GM12891 (cell line): ENCODE measurements at regions not wholly inside any gene's neighbourhood (a gene's known extent, or its start where the extent isn't known, plus 50 kb on each side); places are given as distances from the start of the nearest gene placed in this dataset.

Experiments used
- PAX5 ChIP-seq: IDR thresholded peaks from 2 replicates; pipeline ENCODE4 v1.6.1; 2011; ENCODE audit warnings: low read length, moderate library complexity, mild to moderate bottlenecking; ENCODE audit not compliant: insufficient read depth, severe bottlenecking
- POLR2A ChIP-seq: IDR thresholded peaks from 2 replicates; pipeline ENCODE4 v1.6.1; 2011; ENCODE audit warnings: low read depth, low read length, control low read depth
- POLR2AphosphoS5 ChIP-seq: IDR thresholded peaks from 2 replicates; pipeline ENCODE4 v1.6.1; 2011; ENCODE audit warnings: low read depth, low read length, control low read depth
- SPI1 ChIP-seq: IDR thresholded peaks from 2 replicates; pipeline ENCODE4 v1.6.1; 2011; ENCODE audit warnings: low read depth, low read length, control low read depth
- TAF1 ChIP-seq: IDR thresholded peaks from 2 replicates; pipeline ENCODE4 v1.6.1; 2011; ENCODE audit warnings: low read depth, low read length, control low read depth

GRCh38 chr1:188402986-188403385, 1574.2 kb downstream of the PLA2G4A start:
- no peak for TF ChIP-seq POLR2AphosphoS5
- TF ChIP-seq POLR2A, result no peak
- no peak for TF ChIP-seq TAF1
- no peak for TF ChIP-seq SPI1
- no peak for TF ChIP-seq PAX5
